GM13976 (cell line): ENCODE measurements at regions not wholly inside any gene's neighbourhood (a gene's known extent, or its start where the extent isn't known, plus 50 kb on each side); places are given as distances from the start of the nearest gene placed in this dataset.

Experiments used
- DNase-seq: peaks from one replicate; pipeline ENCODE4 v3.0.0; 2012; ENCODE audit warnings: low spot score
- CTCF ChIP-seq: IDR thresholded peaks from 2 replicates; pipeline ENCODE4 v1.5.1; 2012; ENCODE audit warnings: borderline replicate concordance, mild to moderate bottlenecking; ENCODE audit not compliant: insufficient read depth; ENCODE audit errors: extremely low read depth, missing control alignments, control extremely low read depth
- in situ Hi-C: fragments of 300-500 bp; cut with MboI; formaldehyde crosslinking; loops from one replicate; pipeline ENCODE4 v1.12.0; 2022; ENCODE audit warnings: low sequenced_read_pairs, mixed read lengths, inconsistent platforms; ENCODE audit not compliant: unreplicated experiment

GRCh38 chr3:167125612-167126407 lies 254.3 kb downstream of the ZBBX start:
- in situ Hi-C loops, result no loop called here
- no peak for TF ChIP-seq CTCF
- DNase-seq, result no peak

GRCh38 chr3:167120828-167121227 lies 259.3 kb downstream of the ZBBX start:
- in situ Hi-C loops, result no loop called here
- no peak for DNase-seq
- TF ChIP-seq CTCF, result no peak

GRCh38 chr3:167116120-167116922 lies 263.8 kb downstream of the ZBBX start:
- in situ Hi-C loops, result no loop called here
- TF ChIP-seq CTCF, result no peak
- DNase-seq, result peak; percentile 10

GRCh38 chr3:167115331-167115934 lies 264.7 kb downstream of the ZBBX start:
- no peak for TF ChIP-seq CTCF
- DNase-seq, result no peak
- in situ Hi-C loops, result no loop called here

- no peak for DNase-seq
- no peak for TF ChIP-seq CTCF
- in situ Hi-C loops, result no loop called here
These were observed 265.5 kb downstream of the ZBBX start for GRCh38 chr3:167114619-167115018.

- TF ChIP-seq CTCF, result no peak
- in situ Hi-C loops, result no loop called here
- no peak for DNase-seq
These were observed 266.9 kb downstream of the ZBBX start for GRCh38 chr3:167113035-167113830.
